ENCODE measurements at regions not wholly inside any gene's neighbourhood (a gene's known extent, or its start where the extent isn't known, plus 50 kb on each side); places are given as distances from the start of the nearest gene placed in this dataset.

DNA sequence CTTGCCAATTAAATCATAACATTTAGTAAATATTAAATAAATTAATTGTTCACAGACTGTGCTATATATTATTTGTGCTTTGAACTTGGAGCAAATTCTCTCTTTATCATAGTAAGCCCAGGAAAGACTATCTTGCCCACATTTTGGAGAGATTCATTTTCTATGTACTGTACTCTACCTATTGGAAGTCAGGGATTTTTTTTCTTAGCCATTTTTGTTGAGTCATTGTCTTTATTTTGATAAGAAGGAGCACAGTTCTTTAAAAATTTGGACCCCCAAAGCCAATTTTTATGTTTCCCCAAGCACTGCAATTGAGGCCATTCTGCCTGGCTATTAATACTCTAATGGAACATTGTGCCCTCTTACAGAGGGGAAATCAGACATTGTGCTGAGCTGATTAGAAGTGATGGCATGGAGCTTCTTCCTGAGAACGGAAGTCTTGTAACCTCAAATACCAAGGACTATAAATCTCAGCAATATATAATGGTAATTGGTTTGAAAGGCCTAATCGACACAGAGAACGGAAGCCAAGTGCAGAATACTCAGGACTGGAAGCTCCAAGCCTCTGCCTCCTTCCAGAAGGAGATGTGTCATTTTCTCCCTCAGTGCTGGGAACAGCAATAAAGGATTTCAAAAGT lies 188.8 kb upstream of the PAPPA start:
- no peak for DNase-seq (ENCODE audit: low read depth, low spot score)
- ChIA-PET CTCF (no interaction called here), POLR2A (no interaction called here)
- no peaks in the 10 kb centered on the region for H3K27me3 ChIP-seq (ENCODE audit: control insufficient read depth, insufficient read depth, low read length)
- TF ChIP-seq CTCF (IDR thresholded peaks at IDR 0.05; ENCODE audit: low read depth, low read length), result no peak
- H3K9me3 ChIP-seq (ENCODE audit: control insufficient read depth, insufficient read depth, low read length), result peaks cover 13% of the 10 kb centered on the region
- no peak overlapping the region for H3K27ac ChIP-seq (ENCODE audit: low read depth, low read length)
- no peak overlapping the region for H3K4me3 ChIP-seq (ENCODE audit: low read depth, low read length)

DNA sequence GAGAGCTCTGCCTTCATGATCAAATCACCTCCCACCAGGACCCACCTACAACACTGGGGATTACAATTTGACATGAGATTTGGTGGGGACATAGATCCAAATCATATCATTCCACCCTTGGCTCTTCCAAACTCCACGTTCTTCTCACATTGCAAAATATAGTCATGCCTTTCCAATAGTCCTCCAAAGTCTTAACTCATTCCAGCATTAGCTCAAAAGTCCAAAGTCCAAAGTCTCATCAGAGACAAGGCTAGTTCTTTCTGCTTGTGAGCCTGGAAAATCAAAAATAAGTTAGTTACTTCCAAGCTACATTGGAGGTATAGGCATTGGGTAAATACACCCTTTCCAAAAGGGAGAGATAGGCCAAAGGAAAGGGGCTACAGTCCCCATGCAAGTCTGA lies 186.9 kb upstream of the PAPPA start:
- Histone ChIP-seq H3K27me3 (ENCODE audit: control insufficient read depth, insufficient read depth, low read length) (no peaks in the 10 kb centered on the region), H3K27ac (ENCODE audit: low read depth, low read length) (no peak overlapping the region), H3K4me3 (ENCODE audit: low read depth, low read length) (no peak overlapping the region), H3K9me3 (ENCODE audit: control insufficient read depth, insufficient read depth, low read length) (peaks cover 13% of the 10 kb centered on the region)
- no peak for DNase-seq (ENCODE audit: low read depth, low spot score)
- ChIA-PET CTCF (no interaction called here), POLR2A (no interaction called here)
- TF ChIP-seq CTCF (IDR thresholded peaks at IDR 0.05; ENCODE audit: low read depth, low read length), result no peak

DNA sequence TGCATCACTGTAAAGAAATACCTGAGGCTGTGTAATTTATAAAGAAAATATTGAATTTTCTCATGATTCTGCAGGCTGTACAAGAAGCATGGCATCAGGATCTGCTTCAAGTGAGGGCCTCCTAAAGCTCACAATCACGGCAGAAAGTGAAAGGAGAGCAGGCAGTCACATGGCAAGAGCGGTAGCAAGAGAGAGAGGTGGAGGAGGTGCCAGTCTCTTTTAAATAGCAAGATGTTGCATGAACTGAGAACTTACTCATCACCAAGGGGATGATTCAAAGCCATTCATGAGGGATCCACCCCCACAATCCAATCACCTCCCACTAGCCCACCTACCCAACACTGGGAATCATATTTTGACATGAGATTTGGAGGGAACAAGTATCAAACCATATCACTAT lies 184.5 kb upstream of the PAPPA start:
- ChIA-PET CTCF (no interaction called here), POLR2A (no interaction called here)
- no peak for TF ChIP-seq CTCF (IDR thresholded peaks at IDR 0.05; ENCODE audit: low read depth, low read length)
- H3K4me3 ChIP-seq (ENCODE audit: low read depth, low read length), result no peak overlapping the region
- H3K27ac ChIP-seq (ENCODE audit: low read depth, low read length), result no peak overlapping the region
- DNase-seq (ENCODE audit: low read depth, low spot score), result no peak
- H3K27me3 ChIP-seq (ENCODE audit: control insufficient read depth, insufficient read depth, low read length), result no peaks in the 10 kb centered on the region
- H3K9me3 ChIP-seq (ENCODE audit: control insufficient read depth, insufficient read depth, low read length), result peaks cover 8% of the 10 kb centered on the region

GRCh38 chr9:115972362-115972761 lies 181.2 kb upstream of the PAPPA start:
- no peaks in the 10 kb centered on the region for H3K27me3 ChIP-seq (ENCODE audit: control insufficient read depth, insufficient read depth, low read length)
- peaks cover 3% of the 10 kb centered on the region for H3K9me3 ChIP-seq (ENCODE audit: control insufficient read depth, insufficient read depth, low read length)
- DNase-seq (ENCODE audit: low read depth, low spot score), result no peak
- no peak for TF ChIP-seq CTCF (IDR thresholded peaks at IDR 0.05; ENCODE audit: low read depth, low read length)
- CTCF ChIA-PET, result interaction anchor here (1.5 kb wide), 1 partner anchor 9 kb away, joined by 3 read pairs; no protein-coding TSS in a partner anchor
- no peak overlapping the region for H3K27ac ChIP-seq (ENCODE audit: low read depth, low read length)
- POLR2A ChIA-PET, result interaction anchor here (0.9 to 1.0 kb wide), 2 partner anchors 14 to 28 kb away, joined by 3 to 6 read pairs; no protein-coding TSS in a partner anchor
- no peak overlapping the region for H3K4me3 ChIP-seq (ENCODE audit: low read depth, low read length)

DNA sequence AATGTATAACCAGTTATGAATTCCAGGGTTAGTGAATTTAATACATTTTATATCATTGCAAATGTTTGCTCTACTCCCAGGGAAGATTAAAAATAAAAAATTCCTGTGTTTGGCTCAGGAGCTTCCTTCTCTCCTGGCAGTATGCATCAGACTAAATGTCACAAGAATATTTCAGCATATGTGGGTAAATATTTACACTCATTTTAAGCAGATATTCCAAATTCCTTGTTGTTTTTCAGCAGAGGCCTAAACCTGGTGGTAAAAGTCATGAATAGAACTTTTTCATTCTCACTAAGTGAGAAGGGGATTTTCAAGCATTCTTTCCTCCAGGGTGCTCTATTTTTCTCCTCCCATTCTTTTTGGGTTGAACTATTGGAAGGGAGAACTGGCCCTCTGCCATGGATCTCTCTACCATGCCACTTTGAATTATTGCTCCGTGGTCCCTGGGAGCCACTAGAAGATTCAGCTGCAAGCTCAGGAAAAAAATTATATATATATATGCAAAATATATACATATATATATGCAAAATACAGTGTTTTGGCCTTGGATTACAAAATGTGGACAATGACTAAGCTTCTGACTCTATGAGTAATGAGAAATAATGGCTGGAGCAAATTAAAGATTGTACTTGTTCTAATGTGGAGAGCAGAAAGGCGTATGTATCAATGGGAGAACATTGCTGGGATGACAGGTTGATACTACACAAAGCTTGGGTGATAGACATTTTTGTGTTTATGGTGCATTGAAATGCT lies 180.6 kb upstream of the PAPPA start:
- H3K27me3 ChIP-seq (ENCODE audit: control insufficient read depth, insufficient read depth, low read length), result no peaks in the 10 kb centered on the region
- H3K4me3 ChIP-seq (ENCODE audit: low read depth, low read length), result no peak overlapping the region
- no peak for DNase-seq (ENCODE audit: low read depth, low spot score)
- H3K27ac ChIP-seq (ENCODE audit: low read depth, low read length), result no peak overlapping the region
- ChIA-PET POLR2A (interaction anchor here (0.9 to 1.0 kb wide), 2 partner anchors 15 to 29 kb away, joined by 3 to 6 read pairs; no protein-coding TSS in a partner anchor), CTCF (interaction anchor here (1.5 kb wide), 1 partner anchor 8 kb away, joined by 3 read pairs; no protein-coding TSS in a partner anchor)
- peak; percentile 22; the same call in 1 of the 2 replicates for TF ChIP-seq CTCF (IDR thresholded peaks at IDR 0.05; ENCODE audit: low read depth, low read length)
- no peaks in the 10 kb centered on the region for H3K9me3 ChIP-seq (ENCODE audit: control insufficient read depth, insufficient read depth, low read length)
